ENCODE measurements at regions not wholly inside any gene's neighbourhood (a gene's known extent, or its start where the extent isn't known, plus 50 kb on each side); places are given as distances from the start of the nearest gene placed in this dataset.

DNA sequence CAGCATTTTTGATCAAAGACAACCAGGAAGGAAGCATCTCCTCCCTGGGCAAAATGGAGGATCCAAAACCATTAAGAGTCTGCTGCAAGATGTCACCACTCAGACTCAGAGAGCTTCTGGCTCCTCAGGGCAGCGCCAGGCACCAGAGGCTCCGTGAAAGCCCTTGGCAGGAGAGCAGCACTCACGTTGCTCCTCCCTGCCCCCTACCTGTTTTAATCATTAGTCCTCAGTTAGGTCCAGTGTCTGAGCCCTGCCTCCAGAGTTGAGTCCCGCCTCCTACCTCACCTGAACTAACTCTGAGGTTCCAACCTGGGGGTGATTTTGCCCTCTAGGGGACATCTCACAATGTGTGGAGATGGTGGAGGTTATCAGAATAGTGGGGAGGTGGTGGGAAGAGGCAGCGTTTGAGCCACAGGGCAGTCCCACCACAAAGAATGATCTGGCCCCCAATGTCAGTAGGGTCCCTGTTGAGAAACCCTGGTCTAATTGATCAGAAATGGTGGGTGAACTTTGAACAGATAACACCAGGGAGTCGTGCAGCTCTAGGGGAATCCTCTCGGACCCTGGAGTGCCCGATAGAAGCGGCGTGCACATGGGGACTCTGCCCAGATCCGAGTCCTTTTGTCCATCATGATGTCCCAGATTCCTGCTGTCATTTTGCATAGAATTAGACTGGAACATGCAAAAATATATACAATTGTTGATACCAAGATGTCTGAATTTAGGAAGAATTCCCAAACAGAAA is 156.7 kb upstream of the DIO3 start:
- TF ChIP-seq, protein P1, sequence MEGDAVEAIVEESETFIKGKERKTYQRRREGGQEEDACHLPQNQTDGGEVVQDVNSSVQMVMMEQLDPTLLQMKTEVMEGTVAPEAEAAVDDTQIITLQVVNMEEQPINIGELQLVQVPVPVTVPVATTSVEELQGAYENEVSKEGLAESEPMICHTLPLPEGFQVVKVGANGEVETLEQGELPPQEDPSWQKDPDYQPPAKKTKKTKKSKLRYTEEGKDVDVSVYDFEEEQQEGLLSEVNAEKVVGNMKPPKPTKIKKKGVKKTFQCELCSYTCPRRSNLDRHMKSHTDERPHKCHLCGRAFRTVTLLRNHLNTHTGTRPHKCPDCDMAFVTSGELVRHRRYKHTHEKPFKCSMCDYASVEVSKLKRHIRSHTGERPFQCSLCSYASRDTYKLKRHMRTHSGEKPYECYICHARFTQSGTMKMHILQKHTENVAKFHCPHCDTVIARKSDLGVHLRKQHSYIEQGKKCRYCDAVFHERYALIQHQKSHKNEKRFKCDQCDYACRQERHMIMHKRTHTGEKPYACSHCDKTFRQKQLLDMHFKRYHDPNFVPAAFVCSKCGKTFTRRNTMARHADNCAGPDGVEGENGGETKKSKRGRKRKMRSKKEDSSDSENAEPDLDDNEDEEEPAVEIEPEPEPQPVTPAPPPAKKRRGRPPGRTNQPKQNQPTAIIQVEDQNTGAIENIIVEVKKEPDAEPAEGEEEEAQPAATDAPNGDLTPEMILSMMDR (conservative IDR thresholded peaks at IDR 0.05; ENCODE audit: low read depth, low read length) = no peak
- no peak for TF ChIP-seq EZH2 (IDR thresholded peaks at IDR 0.05; ENCODE audit: borderline replicate concordance, low read depth, low read length, poor library complexity, severe bottlenecking)

All from A673 (cell line).